ENCODE measurements at regions not wholly inside any gene's neighbourhood (a gene's known extent, or its start where the extent isn't known, plus 50 kb on each side); places are given as distances from the start of the nearest gene placed in this dataset.
"Not testable (repeated sequence)": the region's sequence is repeated elsewhere in the genome, so short reads cannot be mapped to it uniquely, and the experiment has no call there.

DNA sequence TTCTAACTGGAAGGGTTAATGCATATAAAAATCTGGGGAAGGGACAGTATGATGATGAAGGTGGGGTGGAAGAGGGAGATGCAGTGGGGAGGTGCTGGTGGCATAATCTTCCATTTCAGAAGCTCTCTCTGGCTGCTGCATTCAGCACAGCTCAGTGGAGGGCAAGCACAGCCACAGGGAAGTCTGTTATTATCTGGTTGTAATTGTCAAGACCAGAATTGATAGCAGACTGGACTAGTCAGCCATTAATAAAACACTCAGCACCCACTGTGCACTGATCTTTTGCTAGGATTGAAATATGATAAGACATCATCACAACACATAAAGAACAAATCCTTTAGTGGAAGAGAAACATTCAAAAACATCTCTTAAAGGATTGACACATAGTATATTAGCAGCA, 414.2 kb upstream of the LCORL start:
- Histone ChIP-seq H3K4me1 (no peaks in the 10 kb centered on the region), H3K27me3 (no peaks in the 10 kb centered on the region), H3K27ac (no peak overlapping the region), H3K36me3 (no peaks in the 10 kb centered on the region), H3K9me3 (no peaks in the 10 kb centered on the region), H3K4me3 (no peak overlapping the region)
- DNase-seq (no peak), ATAC-seq (no peak)
- intact Hi-C loops (cut with DNase I; ENCODE audit: low total_unique reads) (no loop called here), in situ Hi-C loops (cut with MboI; ENCODE audit: low sequenced_read_pairs in 4 of 4) (no loop called here)
- TF ChIP-seq, protein P1, sequence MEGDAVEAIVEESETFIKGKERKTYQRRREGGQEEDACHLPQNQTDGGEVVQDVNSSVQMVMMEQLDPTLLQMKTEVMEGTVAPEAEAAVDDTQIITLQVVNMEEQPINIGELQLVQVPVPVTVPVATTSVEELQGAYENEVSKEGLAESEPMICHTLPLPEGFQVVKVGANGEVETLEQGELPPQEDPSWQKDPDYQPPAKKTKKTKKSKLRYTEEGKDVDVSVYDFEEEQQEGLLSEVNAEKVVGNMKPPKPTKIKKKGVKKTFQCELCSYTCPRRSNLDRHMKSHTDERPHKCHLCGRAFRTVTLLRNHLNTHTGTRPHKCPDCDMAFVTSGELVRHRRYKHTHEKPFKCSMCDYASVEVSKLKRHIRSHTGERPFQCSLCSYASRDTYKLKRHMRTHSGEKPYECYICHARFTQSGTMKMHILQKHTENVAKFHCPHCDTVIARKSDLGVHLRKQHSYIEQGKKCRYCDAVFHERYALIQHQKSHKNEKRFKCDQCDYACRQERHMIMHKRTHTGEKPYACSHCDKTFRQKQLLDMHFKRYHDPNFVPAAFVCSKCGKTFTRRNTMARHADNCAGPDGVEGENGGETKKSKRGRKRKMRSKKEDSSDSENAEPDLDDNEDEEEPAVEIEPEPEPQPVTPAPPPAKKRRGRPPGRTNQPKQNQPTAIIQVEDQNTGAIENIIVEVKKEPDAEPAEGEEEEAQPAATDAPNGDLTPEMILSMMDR (IDR thresholded peaks at IDR 0.05 in 4 of 5, conservative IDR thresholded peaks at IDR 0.05 in 1 of 5) = no peak
- no peak for TF ChIP-seq POLR2A (IDR thresholded peaks at IDR 0.05)

DNA sequence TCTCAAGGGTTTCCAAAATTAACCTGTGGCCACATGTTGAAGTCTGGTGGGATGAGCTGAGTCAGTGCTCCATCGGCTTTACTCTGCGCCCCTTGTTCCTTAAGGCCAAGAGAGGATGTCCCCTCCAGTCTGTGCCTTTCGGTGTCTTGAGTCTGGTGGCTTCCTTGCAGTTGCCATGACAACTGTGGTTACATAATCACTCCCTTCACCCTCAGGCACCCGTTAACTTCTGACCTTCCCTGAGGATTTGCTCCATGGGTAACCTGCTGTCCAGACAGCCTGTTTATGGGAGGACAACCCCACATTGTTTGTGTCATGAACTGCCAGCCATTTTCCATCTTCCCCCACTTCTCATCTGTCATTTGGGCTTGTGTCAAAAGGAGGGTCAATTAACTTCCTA, 401.1 kb upstream of the LCORL start:
- Histone ChIP-seq H3K27ac (no peak overlapping the region), H3K9me3 (no peaks in the 10 kb centered on the region), H3K36me3 (no peaks in the 10 kb centered on the region), H3K4me1 (no peaks in the 10 kb centered on the region), H3K27me3 (no peaks in the 10 kb centered on the region), H3K4me3 (no peak overlapping the region)
- intact Hi-C loops (cut with DNase I; ENCODE audit: low total_unique reads) (no loop called here), in situ Hi-C loops (cut with MboI; ENCODE audit: low sequenced_read_pairs in 4 of 4) (no loop called here)
- no peak for DNase-seq
- no peak for ATAC-seq
- no peak for TF ChIP-seq POLR2A (IDR thresholded peaks at IDR 0.05)
- TF ChIP-seq, protein P1 (IDR thresholded peaks at IDR 0.05 in 4 of 5, conservative IDR thresholded peaks at IDR 0.05 in 1 of 5) = no peak

DNA sequence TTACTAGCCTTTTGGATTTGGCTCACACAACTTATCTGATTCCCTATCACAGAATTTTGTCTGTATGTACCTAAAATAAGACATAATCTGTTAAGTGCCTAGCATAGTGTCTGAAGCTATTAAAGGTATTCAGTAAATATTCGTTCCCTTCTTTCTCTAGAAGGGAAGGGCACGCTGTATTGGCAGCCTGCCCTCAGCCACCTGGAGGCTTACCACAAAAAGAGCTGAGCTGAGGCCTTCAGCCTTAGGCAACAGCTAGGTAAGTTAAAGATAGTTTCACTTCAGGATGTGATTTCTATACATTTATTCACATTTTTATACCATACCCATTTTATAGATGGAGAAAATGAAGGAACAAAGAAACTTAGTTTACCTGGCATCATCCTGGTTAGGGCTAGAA, 400.0 kb upstream of the LCORL start:
- ATAC-seq (no peak), DNase-seq (no peak)
- Histone ChIP-seq H3K9me3 (no peaks in the 10 kb centered on the region), H3K4me3 (no peak overlapping the region), H3K27me3 (no peaks in the 10 kb centered on the region), H3K36me3 (no peaks in the 10 kb centered on the region), H3K4me1 (no peaks in the 10 kb centered on the region), H3K27ac (no peak overlapping the region)
- intact Hi-C loops (cut with DNase I; ENCODE audit: low total_unique reads) (no loop called here), in situ Hi-C loops (cut with MboI; ENCODE audit: low sequenced_read_pairs in 4 of 4) (no loop called here)
- TF ChIP-seq, protein P1 (IDR thresholded peaks at IDR 0.05 in 4 of 5, conservative IDR thresholded peaks at IDR 0.05 in 1 of 5) = no peak
- TF ChIP-seq POLR2A (IDR thresholded peaks at IDR 0.05) = no peak

DNA sequence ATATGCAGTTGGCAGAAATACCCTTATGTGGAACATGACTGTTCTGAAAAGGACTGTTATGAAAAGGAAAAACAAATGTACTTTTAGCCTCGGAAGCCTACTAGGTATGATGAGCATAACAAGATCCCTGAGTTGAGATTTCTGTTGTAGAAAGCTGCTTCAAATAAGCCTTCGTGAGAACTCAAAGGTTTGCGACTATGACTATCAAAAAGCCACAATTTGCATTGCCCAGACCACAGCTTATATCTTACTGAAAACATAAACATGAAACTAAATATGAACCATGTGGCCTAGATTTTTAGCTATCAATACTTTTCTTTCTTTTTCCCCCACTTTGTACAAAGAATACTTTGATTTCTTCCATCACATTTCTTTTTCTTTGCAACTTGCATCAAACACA, 398.2 kb upstream of the LCORL start:
- intact Hi-C loops (cut with DNase I; ENCODE audit: low total_unique reads) = no loop called here
- no peaks in the 10 kb centered on the region for H3K36me3 ChIP-seq
- ATAC-seq (no peak), DNase-seq (no peak)
- in situ Hi-C loops (cut with MboI; ENCODE audit: low sequenced_read_pairs in 4 of 4) = no loop called here
- no peaks in the 10 kb centered on the region for H3K27me3 ChIP-seq
- no peaks in the 10 kb centered on the region for H3K9me3 ChIP-seq
- no peak overlapping the region for H3K27ac ChIP-seq
- no peak overlapping the region for H3K4me3 ChIP-seq
- no peak for TF ChIP-seq POLR2A (IDR thresholded peaks at IDR 0.05)
- TF ChIP-seq, protein P1 (IDR thresholded peaks at IDR 0.05 in 4 of 5, conservative IDR thresholded peaks at IDR 0.05 in 1 of 5) = no peak
- H3K4me1 ChIP-seq = no peaks in the 10 kb centered on the region

DNA sequence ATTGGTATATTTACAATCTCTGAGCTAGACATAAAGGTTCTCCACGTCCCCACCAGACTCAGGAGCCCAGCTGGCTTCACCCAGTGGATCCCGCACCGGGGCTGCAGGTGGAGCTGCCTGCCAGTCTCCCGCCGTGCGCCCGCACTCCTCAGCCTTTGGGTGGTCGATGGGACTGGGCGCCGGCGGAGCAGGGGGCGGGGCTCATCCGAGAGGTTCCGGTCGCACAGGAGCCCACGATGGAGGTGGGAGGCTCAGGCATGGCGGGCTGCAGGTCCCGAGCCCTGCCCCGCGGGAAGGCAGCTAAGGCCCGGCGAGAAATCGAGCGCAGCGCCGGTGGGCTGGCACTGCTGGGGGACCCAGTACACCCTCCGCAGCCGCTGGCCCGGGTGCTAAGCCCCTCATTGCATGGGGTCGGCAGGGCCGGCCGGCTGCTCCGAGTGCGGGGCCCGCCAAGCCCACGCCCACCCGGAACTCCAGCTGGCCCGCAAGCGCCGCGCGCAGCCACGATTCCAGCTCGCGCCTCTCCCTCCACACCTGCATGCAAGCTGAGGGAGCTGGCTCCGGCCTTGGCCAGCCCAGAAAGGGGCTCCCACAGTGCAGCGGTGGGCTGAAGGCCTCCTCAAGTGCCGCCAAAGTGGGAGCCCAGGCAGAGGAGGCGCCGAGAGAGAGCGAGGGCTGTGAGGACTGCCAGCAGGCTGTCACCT, 396.8 kb upstream of the LCORL start:
- H3K4me1 ChIP-seq; H3K9me3 ChIP-seq; H3K36me3 ChIP-seq; H3K27me3 ChIP-seq; H3K27ac ChIP-seq; DNase-seq; intact Hi-C loops (cut with DNase I; ENCODE audit: low total_unique reads); in situ Hi-C loops (cut with MboI; ENCODE audit: low sequenced_read_pairs in 4 of 4); ATAC-seq; H3K4me3 ChIP-seq: not testable (repeated sequence)

- intact Hi-C loops (cut with DNase I; ENCODE audit: low total_unique reads); H3K27me3 ChIP-seq; H3K4me3 ChIP-seq; H3K36me3 ChIP-seq; DNase-seq; H3K4me1 ChIP-seq; ATAC-seq; in situ Hi-C loops (cut with MboI; ENCODE audit: low sequenced_read_pairs in 4 of 4); H3K27ac ChIP-seq; H3K9me3 ChIP-seq: not testable (repeated sequence)
Observed at GRCh38 chr4:18417651-18418050, 396.1 kb upstream of the LCORL start.

All from gastrocnemius medialis (tissue), 4 donors.